DND-41 (cell line): ENCODE measurements at regions not wholly inside any gene's neighbourhood (a gene's known extent, or its start where the extent isn't known, plus 50 kb on each side); places are given as distances from the start of the nearest gene placed in this dataset.

Experiments
- ATAC-seq: fragments of 200-7000 bp; cut with Tn5 transposase; 3 replicates; pipeline ENCODE4 v1.9.1; 2021; ENCODE audit warnings: low read depth; ENCODE audit not compliant: insufficient read depth
- DNase-seq: peaks from one replicate; pipeline ENCODE4 v3.0.0-alpha.2; 2020
- H2AFZ ChIP-seq: 2 replicates; pipeline ENCODE4 v1.6.0; 2012; ENCODE audit warnings: low read depth, low read length
- H3K27ac ChIP-seq: 2 replicates; pipeline ENCODE4 v1.5.1; 2012; ENCODE audit warnings: low read length, inconsistent platforms
- H3K27me3 ChIP-seq: fragments of 200-600 bp; sonication (generic); 2 replicates; pipeline ENCODE4 v1.6.0; 2012; ENCODE audit warnings: low read length, mild to moderate bottlenecking, inconsistent platforms; ENCODE audit not compliant: insufficient read depth, poor library complexity
- H3K36me3 ChIP-seq: 2 replicates; pipeline ENCODE4 v1.5.1; 2012; ENCODE audit warnings: low read length, inconsistent platforms; ENCODE audit not compliant: insufficient read depth
- H3K4me1 ChIP-seq: 2 replicates; pipeline ENCODE4 v1.5.1; 2012; ENCODE audit warnings: mild to moderate bottlenecking, low read length; ENCODE audit not compliant: insufficient read depth
- H3K4me2 ChIP-seq: 2 replicates; pipeline ENCODE4 v1.6.0; 2012; ENCODE audit warnings: mild to moderate bottlenecking, moderate library complexity, low read length, inconsistent platforms; ENCODE audit not compliant: insufficient read depth
- H3K4me3 ChIP-seq, 2 experiments: fragments of 200-600 bp in 1 of 2; shearing (Covaris generic) in 1 of 2; 2 replicates each; pipeline ENCODE4 v1.5.1; 2012 to 2016; ENCODE audit warnings: inconsistent platforms in 2 of 2, low read length in 2 of 2, mild to moderate bottlenecking in 2 of 2, low read depth in 1 of 2, moderate library complexity in 1 of 2
- H3K79me2 ChIP-seq: 2 replicates; pipeline ENCODE4 v1.6.0; 2012; ENCODE audit warnings: low read length, inconsistent platforms; ENCODE audit not compliant: insufficient read depth
- H3K9ac ChIP-seq: 2 replicates; pipeline ENCODE4 v1.6.0; 2012; ENCODE audit warnings: low read depth, mild to moderate bottlenecking, inconsistent platforms, low read length, moderate library complexity
- H3K9me3 ChIP-seq: 2 replicates; pipeline ENCODE4 v1.5.1; 2012; ENCODE audit warnings: low read length, moderate library complexity, mild to moderate bottlenecking, inconsistent platforms; ENCODE audit not compliant: insufficient read depth, severe bottlenecking
- H4K20me1 ChIP-seq: 2 replicates; pipeline ENCODE4 v1.6.0; 2012; ENCODE audit warnings: low read length; ENCODE audit not compliant: insufficient read depth
- EZH2 ChIP-seq: IDR thresholded peaks from 3 replicates; pipeline ENCODE4 v1.6.1; 2012; ENCODE audit warnings: borderline replicate concordance, low read depth, mild to moderate bottlenecking, moderate library complexity, low read length, inconsistent platforms; ENCODE audit not compliant: severe bottlenecking
- TF ChIP-seq, protein P1 (sequence below): IDR thresholded peaks from 2 replicates; pipeline ENCODE4 v1.5.1; 2012; ENCODE audit warnings: borderline replicate concordance, low read length, moderate library complexity, mild to moderate bottlenecking; ENCODE audit not compliant: poor library complexity, severe bottlenecking; ENCODE audit errors: extremely low read depth

DNA sequence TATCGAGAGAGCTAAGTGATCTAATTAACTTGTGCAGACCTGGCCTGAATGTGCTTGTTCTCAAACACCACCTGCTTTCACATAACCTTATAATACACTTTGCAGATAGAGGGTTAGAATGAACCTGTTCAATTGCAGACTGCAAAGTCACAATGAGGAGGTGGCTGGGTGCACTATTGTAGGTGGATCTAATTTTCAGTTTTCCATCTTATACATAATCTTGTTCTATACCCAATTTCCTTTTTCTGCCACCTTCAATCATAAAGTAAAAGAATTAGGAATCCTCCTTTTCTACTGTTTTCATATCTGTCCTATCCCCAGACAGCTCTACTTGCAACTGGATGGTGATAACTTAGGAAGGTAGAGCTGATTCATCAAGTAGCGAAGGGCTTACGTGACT is 68.8 kb upstream of the APC start:
- H3K27me3 ChIP-seq = no peaks in the 10 kb centered on the region
- H3K79me2 ChIP-seq = no peaks in the 10 kb centered on the region
- no peak overlapping the region for H3K4me3 ChIP-seq
- no peak for DNase-seq
- H2AFZ ChIP-seq = no peak overlapping the region
- no peak for ATAC-seq
- TF ChIP-seq, protein P1, sequence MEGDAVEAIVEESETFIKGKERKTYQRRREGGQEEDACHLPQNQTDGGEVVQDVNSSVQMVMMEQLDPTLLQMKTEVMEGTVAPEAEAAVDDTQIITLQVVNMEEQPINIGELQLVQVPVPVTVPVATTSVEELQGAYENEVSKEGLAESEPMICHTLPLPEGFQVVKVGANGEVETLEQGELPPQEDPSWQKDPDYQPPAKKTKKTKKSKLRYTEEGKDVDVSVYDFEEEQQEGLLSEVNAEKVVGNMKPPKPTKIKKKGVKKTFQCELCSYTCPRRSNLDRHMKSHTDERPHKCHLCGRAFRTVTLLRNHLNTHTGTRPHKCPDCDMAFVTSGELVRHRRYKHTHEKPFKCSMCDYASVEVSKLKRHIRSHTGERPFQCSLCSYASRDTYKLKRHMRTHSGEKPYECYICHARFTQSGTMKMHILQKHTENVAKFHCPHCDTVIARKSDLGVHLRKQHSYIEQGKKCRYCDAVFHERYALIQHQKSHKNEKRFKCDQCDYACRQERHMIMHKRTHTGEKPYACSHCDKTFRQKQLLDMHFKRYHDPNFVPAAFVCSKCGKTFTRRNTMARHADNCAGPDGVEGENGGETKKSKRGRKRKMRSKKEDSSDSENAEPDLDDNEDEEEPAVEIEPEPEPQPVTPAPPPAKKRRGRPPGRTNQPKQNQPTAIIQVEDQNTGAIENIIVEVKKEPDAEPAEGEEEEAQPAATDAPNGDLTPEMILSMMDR = no peak
- TF ChIP-seq EZH2 = no peak
- no peaks in the 10 kb centered on the region for H3K36me3 ChIP-seq
- no peak overlapping the region for H3K4me2 ChIP-seq
- no peaks in the 10 kb centered on the region for H3K9me3 ChIP-seq
- H3K9ac ChIP-seq = no peak overlapping the region
- no peaks in the 10 kb centered on the region for H3K4me1 ChIP-seq
- no peak overlapping the region for H3K27ac ChIP-seq
- H4K20me1 ChIP-seq = no peaks in the 10 kb centered on the region

GRCh38 chr5:112669328-112669963 is 68.2 kb upstream of the APC start:
- Histone ChIP-seq H3K4me2 (no peak overlapping the region), H4K20me1 (no peaks in the 10 kb centered on the region), H3K9me3 (no peaks in the 10 kb centered on the region), H3K36me3 (no peaks in the 10 kb centered on the region), H3K27me3 (no peaks in the 10 kb centered on the region), H3K4me1 (no peaks in the 10 kb centered on the region), H3K9ac (no peak overlapping the region), H2AFZ (no peak overlapping the region), H3K27ac (no peak overlapping the region), H3K4me3 (no peak overlapping the region), H3K79me2 (no peaks in the 10 kb centered on the region)
- TF ChIP-seq, protein P1 = no peak
- TF ChIP-seq EZH2 = no peak
- DNase-seq (no peak), ATAC-seq (no peak)

DNA sequence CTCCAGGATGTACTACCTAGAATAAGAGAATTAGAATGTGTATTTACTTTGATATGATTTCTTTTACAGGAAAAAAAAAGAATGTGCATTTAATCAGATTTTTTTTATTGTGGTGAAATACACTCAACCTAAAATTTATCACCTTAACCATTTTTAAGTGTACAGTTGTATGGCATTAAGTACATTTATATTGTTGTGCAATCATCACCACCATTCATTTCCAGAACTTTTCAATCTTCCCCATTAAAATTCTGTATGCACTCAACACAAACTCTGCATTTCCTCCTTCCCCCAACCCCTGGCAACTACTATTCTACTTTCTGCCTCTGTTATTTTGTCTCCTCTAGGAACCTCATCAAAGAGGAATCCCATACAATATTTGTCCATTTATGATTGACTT is 66.0 kb upstream of the APC start:
- H3K27me3 ChIP-seq = no peaks in the 10 kb centered on the region
- no peaks in the 10 kb centered on the region for H3K79me2 ChIP-seq
- no peaks in the 10 kb centered on the region for H3K9me3 ChIP-seq
- H3K4me3 ChIP-seq = no peak overlapping the region
- no peak overlapping the region for H2AFZ ChIP-seq
- no peak overlapping the region for H3K9ac ChIP-seq
- no peak for TF ChIP-seq EZH2
- TF ChIP-seq, protein P1 = no peak
- H3K27ac ChIP-seq = no peak overlapping the region
- no peaks in the 10 kb centered on the region for H4K20me1 ChIP-seq
- ATAC-seq = no peak
- DNase-seq = no peak
- no peak overlapping the region for H3K4me2 ChIP-seq
- H3K4me1 ChIP-seq = no peaks in the 10 kb centered on the region
- no peaks in the 10 kb centered on the region for H3K36me3 ChIP-seq
